GM12891 (cell line): ENCODE measurements at regions not wholly inside any gene's neighbourhood (a gene's known extent, or its start where the extent isn't known, plus 50 kb on each side); places are given as distances from the start of the nearest gene placed in this dataset.

Experiments
- PAX5 ChIP-seq: IDR thresholded peaks from 2 replicates; pipeline ENCODE4 v1.6.1; 2011; ENCODE audit warnings: low read length, moderate library complexity, mild to moderate bottlenecking; ENCODE audit not compliant: insufficient read depth, severe bottlenecking
- POLR2A ChIP-seq: IDR thresholded peaks from 2 replicates; pipeline ENCODE4 v1.6.1; 2011; ENCODE audit warnings: low read depth, low read length, control low read depth
- POLR2AphosphoS5 ChIP-seq: IDR thresholded peaks from 2 replicates; pipeline ENCODE4 v1.6.1; 2011; ENCODE audit warnings: low read depth, low read length, control low read depth
- POU2F2 ChIP-seq: IDR thresholded peaks from 2 replicates; pipeline ENCODE4 v1.6.1; 2011; ENCODE audit warnings: low read depth, mild to moderate bottlenecking, control low read depth, low read length, moderate library complexity
- SPI1 ChIP-seq: IDR thresholded peaks from 2 replicates; pipeline ENCODE4 v1.6.1; 2011; ENCODE audit warnings: low read depth, low read length, control low read depth
- TAF1 ChIP-seq: IDR thresholded peaks from 2 replicates; pipeline ENCODE4 v1.6.1; 2011; ENCODE audit warnings: low read depth, low read length, control low read depth

- TF ChIP-seq POLR2A (no peak), POLR2AphosphoS5 (no peak), TAF1 (no peak), SPI1 (no peak), PAX5 (no peak), POU2F2 (no peak)
Observed at GRCh38 chr12:127278351-127278750, 988.6 kb upstream of the TMEM132C start.
